HepG2 (cell line): ENCODE measurements at regions not wholly inside any gene's neighbourhood (a gene's known extent, or its start where the extent isn't known, plus 50 kb on each side); places are given as distances from the start of the nearest gene placed in this dataset.

ENCODE experiments used
- ATAC-seq: fragments of 200-7000 bp; cut with Tn5 transposase; 3 replicates; pipeline ENCODE4 v1.9.1; 2020; ENCODE audit warnings: mild to moderate bottlenecking, moderate library complexity
- BruUV-seq: library from RNA; stranded (reverse); fragments of 400-500 nt; replicated peaks from 2 replicates; lab custom pipeline; 2021; lab: Mats Ljungman, UMichigan
- CTCF ChIA-PET: fragments of 300-600 bp; formaldehyde crosslinking; extraction: SDS; loops from one replicate; lab custom pipeline; 2021; ENCODE audit warnings: low total read pairs, inconsistent platforms, low intra/inter-chr PET ratio; lab: Yijun Ruan, JAX
- POLR2A ChIA-PET: fragments of 350-600 bp; sonication (Branson Sonifier 250); formaldehyde crosslinking; loops from one replicate; lab custom pipeline; 2020; ENCODE audit warnings: antibody characterized with exemption, inconsistent platforms; lab: Yijun Ruan, JAX
- DNase-seq: peaks from one replicate; pipeline ENCODE4 v3.0.0-alpha.2; 2015; ENCODE audit warnings: low spot score
- FAIRE-seq: peaks from 3 replicates; lab custom pipeline; 2011; peaks lifted over from hg19 to GRCh38; lab: Jason Lieb, UNC
- H2AFZ ChIP-seq: one replicate; pipeline ENCODE4 v1.6.1; 2011; ENCODE audit warnings: low read length, inconsistent platforms
- H3K27ac ChIP-seq: fragments of 300-600 bp; 3 replicates; pipeline ENCODE4 v1.8.0; 2011; ENCODE audit warnings: mixed run types, mild to moderate bottlenecking, mixed read lengths, low read length, inconsistent platforms; ENCODE audit not compliant: insufficient read depth; ENCODE audit errors: extremely low read length
- H3K27me3 ChIP-seq, 2 experiments: fragments of 200-600 bp in 1 of 2; 2 replicates in 1 of 2; 3 replicates in 1 of 2; pipeline versions ENCODE4 v1.6.0 to v1.8.0; 2011; ENCODE audit warnings: low read length in 2 of 2, mild to moderate bottlenecking in 2 of 2, moderate library complexity in 2 of 2, inconsistent platforms in 1 of 2; ENCODE audit not compliant: insufficient read depth in 2 of 2, control insufficient read depth in 1 of 2
- H3K36me3 ChIP-seq, 2 experiments: fragments of 200-600 bp in 1 of 2; replicated peaks in 1 of 2; 2 replicates in 1 of 2; 3 replicates in 1 of 2; pipeline versions ENCODE4 v1.5.1 to v1.8.0; 2011; ENCODE audit warnings: low read length in 2 of 2, inconsistent platforms in 1 of 2; ENCODE audit not compliant: insufficient read depth in 2 of 2, control insufficient read depth in 1 of 2
- H3K4me1 ChIP-seq: 2 replicates; pipeline ENCODE4 v1.5.1; 2012; ENCODE audit warnings: low read length, inconsistent platforms; ENCODE audit not compliant: insufficient read depth
- H3K4me2 ChIP-seq: 2 replicates; pipeline ENCODE4 v1.6.0; 2011; ENCODE audit warnings: low read depth, low read length, inconsistent platforms
- H3K4me3 ChIP-seq, 3 experiments: fragments of 200-600 bp in 1 of 3; sonication (generic), shearing (Covaris generic) in 1 of 3; replicated peaks in 1 of 3; 2 replicates each; pipeline ENCODE4 v1.5.1; 2011 to 2016; ENCODE audit warnings: low read length in 3 of 3, inconsistent platforms in 2 of 3, low read depth in 2 of 3, mild to moderate bottlenecking in 2 of 3, control low read depth in 1 of 3, mixed read lengths in 1 of 3; ENCODE audit not compliant: insufficient read depth in 1 of 3
- H3K79me2 ChIP-seq: one replicate; pipeline ENCODE4 v1.6.1; 2011; ENCODE audit warnings: low read length, inconsistent platforms; ENCODE audit not compliant: insufficient read depth
- H3K9ac ChIP-seq: 2 replicates; pipeline ENCODE4 v1.6.0; 2011; ENCODE audit warnings: mild to moderate bottlenecking, low read depth, low read length, inconsistent platforms; ENCODE audit not compliant: insufficient read depth
- H3K9me3 ChIP-seq: 2 replicates; pipeline ENCODE4 v1.5.1; 2012; ENCODE audit warnings: mild to moderate bottlenecking, low read length
- H4K20me1 ChIP-seq: 2 replicates; pipeline ENCODE4 v1.6.0; 2011; ENCODE audit warnings: inconsistent platforms, mild to moderate bottlenecking, low read length, moderate library complexity; ENCODE audit not compliant: insufficient read depth
- CREB1 ChIP-seq, 2 experiments: fragments of 450-650 bp in 1 of 2; IDR thresholded peaks; 2 replicates each; pipeline ENCODE4 v1.6.1; 2016 to 2017; ENCODE audit warnings: control low read depth in 1 of 2, mild to moderate bottlenecking in 1 of 2, missing compliant biosample characterization in 1 of 2, missing genetic modification characterization in 1 of 2
- EEA1 ChIP-seq: sonication (generic); formaldehyde crosslinking; IDR thresholded peaks from 2 replicates; pipeline ENCODE4 v1.5.1; 2020; ENCODE audit warnings: mild to moderate bottlenecking, missing genetic modification reagents, borderline replicate concordance
- EP300 ChIP-seq, 3 experiments: sonication (generic) in 1 of 3; formaldehyde crosslinking in 1 of 3; IDR thresholded peaks; 2 replicates each; pipeline versions ENCODE4 v1.5.1 to v1.6.1; 2011 to 2020; ENCODE audit warnings: low read depth in 2 of 3, low read length in 2 of 3, borderline replicate concordance in 1 of 3, improper control_type of control experiment in 1 of 3, mild to moderate bottlenecking in 1 of 3, missing genetic modification reagents in 1 of 3, moderate library complexity in 1 of 3
- FOSL2 ChIP-seq: sonication (generic); formaldehyde crosslinking; IDR thresholded peaks from 2 replicates; pipeline ENCODE4 v1.4.0; 2020; ENCODE audit warnings: missing genetic modification reagents
- GABPA ChIP-seq, 2 experiments: IDR thresholded peaks; 2 replicates each; pipeline ENCODE4 v1.6.1; 2011 to 2016; ENCODE audit warnings: low read depth in 2 of 2, low read length in 1 of 2, missing biosample characterization in 1 of 2, missing genetic modification characterization in 1 of 2
- GABPB1 ChIP-seq: IDR thresholded peaks from 2 replicates; pipeline ENCODE4 v1.6.1; 2016; ENCODE audit warnings: mild to moderate bottlenecking, missing genetic modification reagents, moderate library complexity, missing compliant biosample characterization
- MZF1 ChIP-seq: sonication (generic); formaldehyde crosslinking; IDR thresholded peaks from 2 replicates; pipeline ENCODE4 v1.8.1; 2023; ENCODE audit warnings: mild to moderate bottlenecking, missing genetic modification reagents, borderline replicate concordance
- NFE2L2 ChIP-seq: fragments of 150-350 bp; IDR thresholded peaks from 2 replicates; pipeline ENCODE4 v1.6.1; 2014; ENCODE audit warnings: low read length
- NR2F6 ChIP-seq, 2 experiments: IDR thresholded peaks; 2 replicates each; pipeline ENCODE4 v1.6.1; 2016; ENCODE audit warnings: antibody characterized with exemption in 1 of 2, mild to moderate bottlenecking in 1 of 2
- RAD51 ChIP-seq: fragments of 450-650 bp; IDR thresholded peaks from 2 replicates; pipeline ENCODE4 v1.6.1; 2016; ENCODE audit warnings: borderline replicate concordance
- RARA ChIP-seq: IDR thresholded peaks from 2 replicates; pipeline ENCODE4 v1.6.1; 2016; ENCODE audit warnings: missing genetic modification reagents, missing compliant biosample characterization
- SPEN ChIP-seq: sonication (generic); formaldehyde crosslinking; IDR thresholded peaks from 2 replicates; pipeline ENCODE4 v1.5.1; 2020; ENCODE audit warnings: low read depth, mild to moderate bottlenecking, missing genetic modification reagents
- TCF7 ChIP-seq: sonication (generic); IDR thresholded peaks from 2 replicates; pipeline ENCODE4 v1.6.1; 2016; ENCODE audit warnings: antibody characterized with exemption, low read depth
- TSC22D2 ChIP-seq: sonication (generic); formaldehyde crosslinking; IDR thresholded peaks from 2 replicates; pipeline ENCODE4 v1.5.1; 2020; ENCODE audit warnings: missing genetic modification reagents, mild to moderate bottlenecking, borderline replicate concordance
- ZFP62 ChIP-seq: sonication (generic); formaldehyde crosslinking; IDR thresholded peaks from 2 replicates; pipeline ENCODE4 v1.4.0; 2020; ENCODE audit warnings: missing genetic modification reagents
- ZNF10 ChIP-seq: sonication (generic); formaldehyde crosslinking; IDR thresholded peaks from 2 replicates; pipeline ENCODE4 v1.4.0; 2020; ENCODE audit warnings: mild to moderate bottlenecking, low read depth, missing genetic modification reagents, borderline replicate concordance
- ZNF24 ChIP-seq: fragments of 450-650 bp; IDR thresholded peaks from 2 replicates; pipeline ENCODE4 v1.6.1; 2017; ENCODE audit warnings: antibody characterized with exemption, mild to moderate bottlenecking
- WGBS: methylation state at CpG from one replicate; pipeline ENCODE4 v1.1.6; 2017; ENCODE audit warnings: low lambda C conversion rate; 5-methylcytosine and 5-hydroxymethylcytosine counted together
- in situ Hi-C: cut with HindIII; loops from 2 replicates; pipeline ENCODE4 v1.10.0; 2017; ENCODE audit warnings: low pct_unique_long_range_greater_than_20kb; ENCODE audit not compliant: extremely low pct_ligation_motif_present
- intact Hi-C: fragments of 100-400 bp; cut with micrococcal nuclease; formaldehyde crosslinking; loops from one replicate; pipeline ENCODE4 v1.10.0; 2022; ENCODE audit not compliant: unreplicated experiment

GRCh38 chr12:92593734-92594402 is 108.9 kb upstream of the PLEKHG7 start:
- H3K27me3 ChIP-seq: no peaks in the 10 kb centered on the region
- H3K4me3 ChIP-seq: no peak overlapping the region
- CTCF ChIA-PET: no interaction called here
- no peaks in the 10 kb centered on the region for H3K9me3 ChIP-seq
- no peak overlapping the region for H3K9ac ChIP-seq
- H3K79me2 ChIP-seq: no peaks in the 10 kb centered on the region
- no TSS peak for BruUV-seq
- H4K20me1 ChIP-seq: no peaks in the 10 kb centered on the region
- no peak overlapping the region for H2AFZ ChIP-seq
- FAIRE-seq (no peak), ATAC-seq (peak; percentile 72), DNase-seq (peak; percentile 54)
- H3K4me2 ChIP-seq: no peak overlapping the region; the same call in 1 of the 2 replicates
- no peak overlapping the region for H3K27ac ChIP-seq
- 10% methylated on average over 8 of the region's 8 CpGs for WGBS
- peak; percentile 56; the same call in 1 of the 2 replicates for TF ChIP-seq CREB1 (IDR thresholded peaks at IDR 0.05)
- TF ChIP-seq CREB1 (CRISPR knock-in tag; IDR thresholded peaks at IDR 0.05): 0 out of 2 replicates have a peak, but pooled peaks have one; percentile 30
- no peak for TF ChIP-seq EP300 (IDR thresholded peaks at IDR 0.05; ENCODE audit: low read depth in 2 of 2, low read length in 2 of 2)
- TF ChIP-seq EP300 (CRISPR knock-in tag; IDR thresholded peaks at IDR 0.05; ENCODE audit: borderline replicate concordance): no peak
- no peak for TF ChIP-seq EEA1 (CRISPR knock-in tag)
- no peak for TF ChIP-seq NR2F6 (IDR thresholded peaks at IDR 0.05)
- TF ChIP-seq NR2F6 (CRISPR knock-in tag; IDR thresholded peaks at IDR 0.05): no peak
- TF ChIP-seq MZF1 (CRISPR knock-in tag): no peak
- no peak for TF ChIP-seq ZFP62
- no peak for TF ChIP-seq TSC22D2 (CRISPR knock-in tag)
- TF ChIP-seq GABPB1: peak; percentile 53; the same call in 1 of the 2 replicates
- TF ChIP-seq NFE2L2: no peak
- peak; percentile 51 for TF ChIP-seq FOSL2 (CRISPR knock-in tag)
- peak; percentile 57 for TF ChIP-seq RARA
- 0 out of 2 replicates have a peak, but pooled peaks have one; percentile 23 for TF ChIP-seq TCF7
- peak; percentile 24; the same call in 1 of the 2 replicates for TF ChIP-seq GABPA (IDR thresholded peaks at IDR 0.05; ENCODE audit: low read depth, low read length)
- TF ChIP-seq GABPA (CRISPR knock-in tag; IDR thresholded peaks at IDR 0.05; ENCODE audit: low read depth): peak; percentile 67
- TF ChIP-seq RAD51: no peak
- TF ChIP-seq ZNF24: no peak
- TF ChIP-seq SPEN: no peak
- no peak for TF ChIP-seq ZNF10 (CRISPR knock-in tag)
- H3K36me3 ChIP-seq: no peaks in the 10 kb centered on the region
- intact Hi-C loops (no loop called here), in situ Hi-C loops (no loop called here)
- peaks cover 9% of the 10 kb centered on the region for H3K4me1 ChIP-seq
- POLR2A ChIA-PET: no interaction called here
